ENCODE measurements at regions not wholly inside any gene's neighbourhood (a gene's known extent, or its start where the extent isn't known, plus 50 kb on each side); places are given as distances from the start of the nearest gene placed in this dataset.

DNA sequence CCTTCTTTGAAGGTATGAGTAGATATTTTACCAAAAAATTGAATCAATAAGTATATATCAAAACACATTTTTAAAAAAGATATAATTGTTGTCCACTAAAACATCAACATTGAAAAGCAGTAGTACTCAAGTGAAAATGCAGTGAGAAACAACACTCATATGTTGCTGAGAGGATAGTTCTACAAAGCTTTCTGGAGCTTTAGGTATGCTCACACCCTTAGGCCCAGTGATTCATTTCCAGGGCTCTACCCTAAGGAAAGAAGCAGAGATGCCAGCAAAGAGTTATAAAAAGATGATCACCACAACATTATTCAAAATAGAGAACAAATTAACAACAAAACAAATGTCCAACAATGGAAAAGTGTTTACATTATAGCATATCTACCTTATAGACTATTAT lies 197.3 kb upstream of the CCDC150 start:
- no peak for DNase-seq

DNA sequence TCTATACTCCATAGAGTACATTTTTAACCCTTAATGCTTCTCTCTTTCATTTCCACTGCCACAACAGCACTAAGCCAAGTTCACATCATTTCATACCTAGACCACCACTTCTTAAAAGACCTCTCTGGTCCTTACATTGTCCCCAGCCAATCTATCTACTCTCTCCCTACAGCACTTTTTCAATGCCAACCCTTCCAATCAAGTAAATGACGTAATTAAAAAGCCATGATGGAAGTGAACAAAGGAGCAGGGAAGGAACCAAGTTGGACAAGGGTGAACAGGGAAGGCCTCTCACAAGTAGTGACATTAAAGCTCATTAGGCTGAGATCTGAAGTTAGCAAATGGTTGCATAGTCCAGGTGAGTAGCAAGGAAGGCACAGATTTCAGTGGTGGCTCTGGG lies 195.1 kb upstream of the CCDC150 start:
- DNase-seq, result no peak

DNA sequence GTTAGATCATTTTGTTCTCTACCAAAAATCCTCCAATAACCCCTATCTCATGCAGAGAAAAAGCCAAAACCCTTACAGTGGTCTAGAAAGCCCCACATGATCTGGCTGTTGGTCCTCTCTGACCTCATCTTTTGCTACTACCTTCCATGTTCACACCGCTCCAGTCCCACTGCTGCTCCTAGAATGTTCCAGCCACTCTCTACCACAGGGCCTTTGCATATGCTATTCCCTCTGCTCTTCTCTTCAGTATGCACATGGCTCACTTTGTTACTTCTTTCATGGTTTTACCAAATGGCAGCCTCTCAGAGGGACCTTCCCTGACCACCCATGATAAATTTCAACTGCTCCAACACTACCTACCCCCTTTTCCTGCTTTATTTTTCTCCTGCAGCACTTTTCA lies 193.5 kb upstream of the CCDC150 start:
- no peak for DNase-seq

DNA sequence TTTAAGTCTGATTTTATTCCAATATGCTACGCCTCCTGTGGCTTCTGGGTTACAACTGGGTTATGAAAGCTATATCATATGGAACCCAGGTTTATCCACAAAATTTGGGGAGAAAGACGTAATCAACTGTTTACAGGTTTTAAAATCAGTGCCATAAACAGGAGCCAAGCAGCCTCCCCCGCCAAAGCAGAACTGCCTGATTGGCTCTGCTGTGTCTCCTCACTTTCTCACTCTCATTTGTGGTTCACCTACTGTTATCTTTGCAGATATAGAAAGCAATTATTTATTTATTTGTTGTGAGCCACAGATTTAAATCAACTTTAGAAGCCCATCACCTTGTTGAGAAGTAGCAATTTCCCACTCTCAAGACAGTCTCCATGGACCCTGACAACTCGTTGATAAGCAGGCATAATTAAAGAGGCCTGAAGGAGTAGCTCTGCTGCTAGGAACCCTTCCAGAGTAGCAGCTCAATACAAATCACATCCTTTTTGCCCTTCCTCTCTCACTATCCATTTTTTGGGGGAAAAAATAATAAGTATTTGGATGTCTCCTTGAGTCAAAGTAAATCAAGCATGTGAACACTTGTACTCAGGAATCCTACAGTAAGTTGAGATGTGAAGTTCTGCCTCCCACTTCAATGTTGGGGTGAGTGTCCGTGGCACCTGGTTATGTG lies 191.0 kb upstream of the CCDC150 start:
- no peak for DNase-seq

DNA sequence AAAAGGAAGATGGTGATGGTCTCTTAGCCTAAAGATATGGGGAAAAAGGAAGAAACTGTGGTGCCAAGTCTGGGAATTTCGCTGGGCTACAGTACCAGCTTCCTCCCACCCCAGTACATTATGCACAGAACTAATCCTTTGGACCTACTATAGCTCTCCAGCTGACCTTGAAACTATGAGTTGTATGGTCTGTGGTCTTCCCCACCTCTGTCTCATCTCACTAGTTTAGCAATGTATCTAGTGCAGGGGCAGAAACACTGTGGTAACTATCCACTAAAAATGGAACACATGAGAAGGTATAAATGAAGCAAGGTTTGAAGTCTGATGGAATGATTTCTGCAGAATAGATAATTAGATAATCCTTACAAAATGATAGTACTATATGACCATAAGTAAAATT lies 190.4 kb upstream of the CCDC150 start:
- DNase-seq, result no peak

DNA sequence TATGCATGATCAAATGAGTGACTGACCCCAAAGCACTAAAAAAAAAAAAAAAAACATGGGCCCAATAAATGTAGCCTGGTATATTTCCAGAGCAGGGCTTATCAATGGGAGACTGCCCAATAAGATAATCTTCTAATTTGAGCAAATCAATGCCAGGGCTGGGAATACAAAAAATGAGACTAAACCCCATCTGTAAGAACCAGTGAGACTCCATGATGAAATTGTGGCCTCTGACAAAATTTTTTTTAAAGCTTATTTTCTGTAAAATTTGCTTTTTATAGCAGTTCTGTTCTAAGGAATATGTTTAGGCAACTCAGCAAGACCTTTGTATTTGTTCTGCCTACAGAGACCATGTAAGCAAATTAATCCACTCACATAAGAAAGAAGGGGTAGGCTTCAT lies 186.8 kb upstream of the CCDC150 start:
- DNase-seq, result no peak

DNA sequence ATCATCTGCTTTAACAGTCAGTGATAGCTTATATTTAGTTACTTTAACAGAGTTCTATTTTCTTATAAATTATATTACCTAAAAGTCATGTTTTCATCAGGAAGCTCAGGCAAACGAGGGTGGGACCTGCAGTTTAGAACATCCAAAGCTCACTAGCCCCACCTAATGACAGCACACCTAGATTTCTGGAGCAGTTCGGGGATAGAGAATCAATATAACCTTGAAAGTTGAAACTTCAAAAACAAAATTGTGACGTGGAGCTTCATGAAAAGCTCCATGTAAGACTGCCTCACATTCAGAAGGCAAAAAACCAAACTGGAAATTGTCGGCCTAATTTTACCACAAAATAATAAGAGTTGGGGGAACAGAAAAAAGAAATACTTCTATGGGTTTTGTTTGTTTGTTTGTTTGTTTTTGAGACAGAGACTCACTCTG lies 185.9 kb upstream of the CCDC150 start:
- DNase-seq, result peak; percentile 48

DNA sequence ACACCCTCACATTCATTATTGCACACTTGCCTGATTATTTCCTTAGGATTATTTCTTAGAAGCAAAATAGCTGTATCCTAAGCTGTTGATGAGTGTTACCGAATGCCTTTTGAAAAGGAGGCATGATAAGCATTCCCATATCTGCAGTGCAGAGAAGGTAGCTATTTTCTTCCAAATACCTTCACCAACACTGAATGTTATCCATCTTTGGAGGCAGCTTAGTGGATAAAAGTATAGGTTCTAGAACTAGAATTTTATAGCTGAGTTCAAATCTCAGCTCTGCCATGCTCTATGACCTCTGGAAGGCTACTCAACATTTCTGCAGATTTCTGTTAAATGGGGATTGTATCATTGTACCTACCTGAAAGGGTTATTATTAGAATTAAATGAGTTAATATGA lies 185.0 kb upstream of the CCDC150 start:
- no peak for DNase-seq

DNA sequence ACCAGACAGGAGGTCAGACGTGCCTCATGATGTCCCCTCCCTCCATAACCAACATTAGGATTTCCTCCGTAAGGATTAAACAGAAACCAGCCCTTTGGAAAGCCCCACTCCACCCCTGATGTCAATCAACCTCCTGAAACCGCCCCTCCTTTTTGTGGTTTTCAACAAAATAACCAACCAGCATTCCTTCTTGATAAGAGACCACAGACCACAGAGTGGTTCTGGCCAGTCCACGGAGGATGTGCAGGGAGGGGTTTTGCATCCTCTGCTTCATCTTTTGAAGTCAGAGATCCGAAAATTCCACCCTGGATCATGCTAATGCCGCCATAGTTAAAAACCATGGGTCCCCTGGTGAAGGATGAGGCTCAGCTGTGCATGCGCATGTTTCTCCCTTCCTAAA lies 180.0 kb upstream of the CCDC150 start:
- DNase-seq, result no peak

DNA sequence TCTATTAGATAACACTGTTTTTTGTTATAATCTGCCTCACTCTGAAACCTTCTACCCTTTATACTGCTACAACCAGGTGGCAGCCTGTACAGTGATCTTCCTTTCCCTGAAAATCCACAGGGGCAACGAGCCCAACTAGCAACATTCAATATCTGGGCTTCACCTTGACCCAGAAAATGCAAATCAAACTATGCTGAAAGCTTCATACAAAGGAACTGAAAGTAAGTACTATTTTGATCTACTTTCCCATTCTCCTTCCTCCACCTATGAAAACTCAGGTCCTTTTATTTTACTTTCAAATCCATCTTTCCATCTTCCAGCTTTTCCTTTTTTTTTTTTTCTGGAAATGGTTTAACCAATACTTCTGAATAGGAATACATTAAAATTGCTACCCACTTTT lies 175.8 kb upstream of the CCDC150 start:
- no peak for DNase-seq

DNA sequence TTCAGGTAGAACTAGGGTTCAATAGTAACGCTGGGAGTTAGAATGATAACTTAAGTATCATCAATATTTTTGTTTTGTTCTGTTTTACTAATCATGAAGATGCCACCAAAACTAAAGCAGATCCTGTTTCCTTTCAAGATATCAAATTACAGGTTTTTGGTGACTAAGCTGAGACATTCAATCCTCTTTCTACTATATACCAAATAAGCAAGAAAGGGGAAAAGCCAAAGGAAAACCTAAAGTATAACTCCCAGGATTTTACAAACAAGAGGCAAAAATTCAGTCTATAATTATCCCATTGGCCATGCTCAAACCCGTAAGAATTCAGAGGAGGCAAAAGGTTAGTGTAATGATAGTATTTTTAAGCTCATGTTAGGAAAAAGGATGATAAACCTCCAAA lies 175.2 kb upstream of the CCDC150 start:
- no peak for DNase-seq

DNA sequence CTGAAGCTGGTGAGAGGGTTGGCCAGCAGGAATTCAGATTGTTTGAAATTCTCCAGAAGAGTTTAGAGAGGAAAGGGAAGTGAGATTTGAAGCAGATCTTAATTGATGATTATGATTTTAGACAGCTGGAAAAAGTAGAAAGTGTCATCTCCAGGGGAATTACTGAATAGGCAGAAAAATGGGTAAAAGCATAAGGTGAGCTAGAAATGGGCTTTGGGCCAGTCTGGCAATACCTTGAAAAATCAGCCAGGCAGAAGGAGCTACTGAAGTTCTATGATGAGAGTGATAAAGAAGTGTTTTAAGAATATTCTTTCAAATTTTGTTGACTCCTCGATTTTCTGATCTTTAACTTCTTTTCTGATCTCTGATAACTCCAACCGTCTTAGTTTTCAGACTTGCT lies 172.9 kb upstream of the CCDC150 start:
- DNase-seq, result no peak

DNA sequence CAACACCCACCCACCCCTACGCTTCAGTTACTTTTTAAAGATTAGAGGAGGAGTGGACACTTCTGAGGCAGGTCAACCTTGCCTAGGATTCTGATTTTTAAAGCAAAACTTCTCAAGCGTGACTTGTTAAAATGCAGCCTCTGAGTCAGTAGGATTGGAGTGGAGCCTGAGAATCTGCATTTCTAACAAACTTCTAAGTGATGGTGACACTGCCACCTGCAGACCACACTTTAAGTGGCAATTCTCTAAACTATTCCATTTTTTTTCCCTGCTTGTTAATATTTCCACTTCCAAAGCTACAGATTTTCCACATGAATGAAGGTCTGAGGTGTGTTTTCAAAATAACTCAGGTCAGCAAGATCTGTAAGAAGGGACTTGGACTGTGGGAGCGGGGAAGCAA lies 171.1 kb upstream of the CCDC150 start:
- no peak for DNase-seq

DNA sequence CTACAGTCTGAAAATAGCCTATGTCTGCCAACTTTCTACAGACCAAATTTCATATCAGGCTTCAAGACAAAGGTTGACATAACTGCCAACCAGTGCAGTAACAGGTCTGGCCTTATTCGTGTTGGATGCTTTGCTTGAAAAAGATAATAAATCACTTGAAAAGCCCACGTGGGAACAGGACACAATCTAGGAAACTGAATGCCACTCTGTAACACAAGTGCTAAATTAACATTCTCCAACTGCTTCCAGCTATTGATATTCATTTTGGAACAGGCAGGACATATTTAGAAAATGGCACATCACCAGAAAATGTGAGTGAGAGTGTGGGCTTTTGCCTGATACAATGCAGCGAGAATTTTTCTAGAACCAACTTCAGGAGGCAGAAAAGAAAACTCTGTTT lies 165.9 kb upstream of the CCDC150 start:
- DNase-seq, result no peak

DNA sequence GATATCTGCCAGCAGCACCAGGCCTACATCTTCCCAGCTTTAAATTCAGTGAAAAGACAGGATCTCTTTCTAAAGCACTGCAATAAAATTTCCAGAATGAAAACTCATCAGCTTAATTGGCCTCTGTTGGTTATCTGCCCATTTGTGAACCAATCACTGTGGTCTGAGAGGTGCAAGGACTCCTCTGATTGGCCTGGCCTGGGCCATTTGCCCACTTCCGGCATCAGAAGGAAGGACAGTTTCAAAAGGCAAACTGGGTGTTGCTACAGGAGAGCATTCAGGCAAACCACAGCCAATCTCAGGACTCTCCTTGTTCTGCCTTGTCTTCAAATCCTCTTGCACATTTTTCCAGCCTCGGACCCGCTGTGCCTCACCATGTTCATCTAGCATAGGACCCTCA lies 163.9 kb upstream of the CCDC150 start:
- no peak for DNase-seq

DNA sequence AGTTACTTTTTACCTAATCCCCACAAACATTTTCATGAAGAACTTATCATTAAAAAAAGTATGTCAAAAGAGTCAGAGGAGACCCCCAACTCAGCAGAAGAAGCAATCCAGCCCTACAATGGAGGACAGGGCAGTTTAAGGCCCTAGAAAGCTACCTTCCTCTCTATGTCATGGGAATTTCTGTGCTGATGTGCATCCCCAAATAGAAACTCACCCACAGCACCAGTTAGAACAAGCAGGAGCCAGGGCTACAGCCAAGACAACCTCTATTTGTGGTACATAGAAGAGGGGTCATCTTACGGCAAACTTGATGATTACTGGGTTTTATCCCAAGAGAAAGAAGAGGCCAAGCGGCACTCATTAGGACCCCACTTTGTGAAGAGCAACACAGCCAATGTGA lies 160.9 kb upstream of the CCDC150 start:
- DNase-seq, result no peak

DNA sequence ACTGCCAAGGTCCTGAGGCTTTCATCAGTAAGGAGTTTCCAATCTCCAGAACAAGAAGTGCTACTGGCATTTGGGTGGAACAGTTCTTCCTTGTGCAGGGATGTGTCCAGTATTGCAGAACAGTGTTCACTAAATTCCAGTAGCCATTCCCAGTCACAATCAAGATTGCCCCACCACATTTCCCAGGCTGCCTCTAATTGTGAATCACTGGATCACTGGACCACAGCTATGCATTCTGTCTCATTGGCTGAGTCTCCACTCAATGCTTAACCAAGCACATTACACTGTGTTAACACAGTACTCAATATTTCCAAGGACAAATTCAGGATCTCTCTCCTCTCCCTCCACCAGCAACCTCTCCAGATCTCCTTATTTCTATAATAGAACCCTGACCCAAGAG lies 160.2 kb upstream of the CCDC150 start:
- DNase-seq, result no peak

DNA sequence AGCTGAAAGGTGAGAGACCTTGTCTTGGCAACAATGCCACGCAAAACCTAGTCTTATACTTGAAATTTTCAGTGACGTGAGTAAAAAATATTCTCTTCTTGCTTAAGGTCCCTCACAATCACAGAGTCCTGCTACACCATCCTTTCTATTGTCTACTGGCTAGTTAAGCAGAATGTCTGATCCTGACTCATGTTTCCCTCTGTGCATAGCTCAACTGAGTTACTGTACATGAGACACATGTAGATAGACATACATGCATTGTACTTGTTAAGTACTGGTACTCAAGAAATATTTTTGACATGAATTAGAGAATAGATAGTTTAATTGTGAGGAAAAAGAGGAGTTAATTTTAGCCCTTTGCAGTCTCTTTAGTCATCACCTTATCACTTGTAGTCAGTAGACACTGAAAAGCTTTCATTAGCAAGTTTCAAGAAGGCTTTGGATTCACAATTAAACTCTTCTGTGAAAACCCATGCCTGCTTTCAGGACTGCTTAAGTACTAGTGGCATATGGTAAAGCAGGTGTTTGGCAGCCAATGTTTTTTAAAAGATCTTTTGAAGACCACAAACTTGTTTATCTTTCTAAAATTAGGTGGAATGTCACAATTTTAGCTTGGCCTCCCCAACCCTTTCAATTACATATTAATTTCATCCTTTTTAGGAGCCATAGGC lies 158.7 kb upstream of the CCDC150 start:
- no peak for DNase-seq

DNA sequence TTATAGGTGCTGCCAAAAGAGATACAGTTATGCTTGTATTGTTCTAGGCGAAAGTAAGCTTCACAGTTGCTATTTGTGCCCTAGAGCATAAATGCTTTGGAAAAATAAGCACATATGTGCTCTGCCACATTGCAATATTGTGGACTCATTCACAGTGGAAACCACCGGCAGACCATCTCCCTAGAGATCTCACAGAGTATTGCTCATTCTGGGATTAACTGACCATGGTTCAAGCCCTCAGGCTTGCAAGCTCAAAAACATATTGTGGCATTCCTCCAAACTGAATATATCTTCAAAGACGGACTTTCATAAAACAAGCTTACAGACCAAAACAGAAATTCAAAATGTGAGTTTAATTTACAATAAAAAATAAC lies 158.2 kb upstream of the CCDC150 start:
- DNase-seq, result no peak

DNA sequence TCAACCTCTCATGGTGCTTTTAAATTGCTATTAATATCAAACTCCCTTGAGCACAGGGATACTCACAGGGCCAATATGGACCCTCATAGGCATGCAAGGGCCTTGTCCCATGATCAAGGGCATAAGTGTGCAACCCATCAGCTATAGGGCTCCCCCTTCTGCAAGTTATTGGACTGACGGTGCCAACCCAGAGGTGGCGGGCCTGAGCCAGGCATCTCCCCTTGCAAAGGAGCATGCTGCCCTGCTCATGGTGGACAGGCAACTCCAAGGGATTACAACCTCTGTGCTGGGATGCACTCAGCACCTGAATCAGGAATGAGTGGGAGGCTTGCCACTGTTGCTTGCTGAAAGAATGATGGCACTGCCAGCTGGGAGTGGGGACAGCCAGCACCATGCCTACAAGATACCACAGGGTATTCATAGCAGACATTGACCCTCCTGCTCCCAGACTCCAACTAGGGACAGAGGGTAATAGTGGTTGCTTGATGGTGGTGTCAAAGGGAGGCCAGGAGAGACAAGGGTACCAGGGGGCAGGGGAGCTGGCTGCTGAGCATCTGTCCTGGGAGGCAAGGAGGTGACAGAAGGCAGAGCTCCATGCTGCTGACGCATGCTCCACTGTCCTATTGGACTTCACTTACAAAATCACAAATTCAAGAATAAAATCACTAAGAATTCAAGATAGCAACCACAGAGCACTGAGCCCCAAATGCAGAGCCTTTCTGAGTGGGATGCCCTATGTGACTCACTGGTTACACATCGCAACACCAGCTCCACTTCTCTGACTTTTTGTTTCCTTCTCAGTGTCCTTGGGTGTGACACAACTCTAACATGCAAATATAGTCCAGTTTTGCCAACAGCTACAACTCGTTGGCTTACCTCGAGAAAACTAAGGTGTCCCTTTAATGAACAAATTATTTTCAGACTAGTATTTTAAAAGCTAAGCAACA lies 157.1 kb upstream of the CCDC150 start:
- DNase-seq, result no peak

DNA sequence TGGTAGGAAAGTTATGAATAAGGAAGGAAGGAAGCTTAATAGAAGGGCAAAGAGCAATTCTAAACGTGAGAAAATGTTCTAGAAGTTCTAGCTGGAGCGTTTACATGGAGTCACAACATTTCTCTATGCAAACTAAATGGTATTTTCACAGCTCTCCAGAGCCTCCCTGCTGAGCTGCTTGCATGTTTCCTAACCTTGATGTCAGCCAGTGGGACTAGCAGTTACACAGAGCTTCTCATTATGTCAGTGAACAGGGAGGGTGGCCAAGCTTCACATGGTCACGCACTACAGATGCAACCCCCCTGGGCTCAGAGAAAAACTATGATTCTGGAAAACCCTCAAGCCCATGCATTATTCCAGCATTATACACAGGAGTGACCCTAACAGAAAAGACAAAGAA lies 153.4 kb upstream of the CCDC150 start:
- peak; percentile 49 for DNase-seq

DNA sequence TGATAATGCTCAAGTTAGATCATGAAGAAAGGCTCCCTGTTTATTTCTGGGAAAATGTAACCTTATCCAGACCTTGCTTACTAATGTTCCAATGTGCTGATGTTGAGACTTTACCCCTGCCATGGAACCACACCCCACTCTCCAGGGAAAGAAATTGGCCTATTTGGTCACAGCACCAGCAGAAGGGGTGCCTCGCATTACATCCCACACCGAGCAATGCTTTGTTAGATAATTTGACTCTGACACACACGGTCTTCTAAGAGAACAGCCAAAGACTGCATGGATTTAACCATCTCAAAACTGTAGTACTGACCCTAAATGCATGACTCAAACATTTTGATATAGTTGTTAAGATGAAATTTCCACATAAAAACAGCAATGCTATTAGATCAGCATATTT lies 152.1 kb upstream of the CCDC150 start:
- no peak for DNase-seq

DNA sequence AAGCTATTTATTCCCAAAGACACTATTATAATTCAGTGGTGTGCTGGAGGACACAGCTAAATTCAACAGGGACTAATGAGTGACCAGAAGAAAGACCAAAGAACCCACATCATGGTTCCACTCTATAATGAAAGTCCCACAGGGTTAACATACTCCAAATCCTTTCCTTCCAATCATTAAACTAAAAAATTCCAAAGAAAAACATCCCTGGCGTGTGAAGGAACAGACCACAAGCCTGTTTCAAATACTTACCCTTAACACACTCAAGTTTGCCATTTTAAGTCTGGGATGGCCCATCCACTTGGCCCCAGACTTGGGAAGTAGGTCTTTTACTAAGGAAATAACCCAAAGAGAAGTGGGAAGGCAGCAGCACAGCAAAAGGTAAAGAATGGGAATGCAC lies 150.1 kb upstream of the CCDC150 start:
- no peak for DNase-seq

All from muscle of arm (tissue), 1 donor.